ENCODE measurements at regions not wholly inside any gene's neighbourhood (a gene's known extent, or its start where the extent isn't known, plus 50 kb on each side); places are given as distances from the start of the nearest gene placed in this dataset.
A peak's percentile ranks its signal among the peaks of the same experiment; 100 is the strongest.

DNA sequence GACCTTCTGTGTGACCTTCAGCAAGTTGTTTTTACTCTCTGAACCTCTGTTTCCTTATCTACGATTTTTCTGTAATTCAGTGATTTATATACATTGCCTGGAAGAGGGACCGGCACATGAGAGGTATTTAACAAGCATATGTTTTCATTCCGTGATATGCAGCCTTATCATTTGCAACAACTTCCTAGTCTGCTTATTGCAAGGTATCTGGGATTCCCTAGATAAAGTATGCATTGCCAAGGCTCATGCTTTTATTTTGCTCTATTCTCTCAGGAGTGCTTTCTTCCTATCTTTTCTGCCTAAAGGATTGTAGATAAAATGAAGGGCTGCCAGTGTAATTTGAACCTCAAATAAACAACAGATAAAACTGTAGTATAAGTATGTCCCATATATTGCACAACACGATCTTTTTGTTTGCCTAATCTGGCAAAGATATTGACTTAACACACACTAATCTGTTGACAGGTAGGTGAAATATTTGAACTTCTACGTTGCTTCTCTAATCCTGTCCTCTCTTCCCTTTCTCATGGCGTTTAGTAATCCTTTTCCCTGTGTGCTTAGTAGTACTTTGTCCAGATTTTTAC lies 377.2 kb upstream of the TNC start (continued):
- TF ChIP-seq ZC3H11A (IDR thresholded peaks at IDR 0.05) (no peak), SMC3 (IDR thresholded peaks at IDR 0.05) (0 out of 3 replicates have a peak, but pooled peaks have one; percentile 15), POLR2AphosphoS2 (conservative IDR thresholded peaks at IDR 0.05; ENCODE audit: low read length) (no peak)

DNA sequence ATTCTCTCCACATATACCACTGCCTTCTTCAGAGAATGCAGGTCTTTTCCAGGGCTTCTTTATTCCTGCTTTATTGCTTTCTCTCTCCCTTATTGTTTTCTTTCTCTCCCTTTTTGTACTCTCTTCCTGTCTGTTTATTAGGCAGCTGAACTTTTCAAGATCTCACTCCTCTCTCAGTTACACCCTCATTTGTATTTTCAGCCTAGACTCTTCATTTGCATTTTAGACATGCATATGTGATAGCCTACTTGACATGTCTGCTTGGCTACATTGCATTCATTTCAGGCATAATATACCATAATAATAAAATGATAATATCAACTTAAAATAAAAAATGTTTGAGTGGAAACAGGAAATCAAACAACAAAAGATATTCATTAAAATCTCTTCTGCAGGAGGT lies 377.9 kb upstream of the TNC start:
- ATAC-seq = no peak
- POLR2A ChIA-PET = no interaction called here
- H3K27ac ChIP-seq = no peak overlapping the region
- CTCF ChIA-PET = no interaction called here
- peak overlapping the region; percentile 53 for H3K4me2 ChIP-seq
- H3K4me1 ChIP-seq = peaks cover 24% of the 10 kb centered on the region
- H3K4me3 ChIP-seq = no peak overlapping the region
- TF ChIP-seq RCOR1 (IDR thresholded peaks at IDR 0.05; ENCODE audit: low read depth, low read length) (no peak), EHF (CRISPR knock-in tag; IDR thresholded peaks at IDR 0.05) (no peak), HOXB5 (CRISPR knock-in tag; IDR thresholded peaks at IDR 0.05) (no peak)
- TF ChIP-seq, protein P1, sequence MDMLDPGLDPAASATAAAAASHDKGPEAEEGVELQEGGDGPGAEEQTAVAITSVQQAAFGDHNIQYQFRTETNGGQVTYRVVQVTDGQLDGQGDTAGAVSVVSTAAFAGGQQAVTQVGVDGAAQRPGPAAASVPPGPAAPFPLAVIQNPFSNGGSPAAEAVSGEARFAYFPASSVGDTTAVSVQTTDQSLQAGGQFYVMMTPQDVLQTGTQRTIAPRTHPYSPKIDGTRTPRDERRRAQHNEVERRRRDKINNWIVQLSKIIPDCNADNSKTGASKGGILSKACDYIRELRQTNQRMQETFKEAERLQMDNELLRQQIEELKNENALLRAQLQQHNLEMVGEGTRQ (IDR thresholded peaks at IDR 0.05) = no peak
- no peaks in the 10 kb centered on the region for H3K9me3 ChIP-seq
- no peak for DNase-seq (ENCODE audit: low read depth in 1 of 2, low spot score in 1 of 2)
- no peak for FAIRE-seq

DNA sequence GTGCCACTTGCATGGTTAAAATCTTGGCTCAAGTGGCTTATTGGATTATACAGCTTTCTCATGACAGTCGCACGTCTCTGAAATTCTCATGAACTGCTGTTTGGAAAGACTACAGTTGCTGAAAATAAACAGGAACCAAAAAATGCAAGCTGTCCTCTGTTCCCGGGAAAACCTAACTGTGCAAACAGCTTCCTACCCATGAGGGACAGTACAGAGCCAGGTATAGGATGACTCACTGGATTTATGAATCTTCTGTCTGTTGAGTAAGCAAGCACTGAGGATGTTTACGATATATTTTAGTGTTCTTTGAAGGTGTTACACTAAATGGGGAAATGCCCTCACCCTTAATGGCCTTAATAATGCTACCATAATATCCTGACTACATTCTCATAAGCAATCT lies 380.3 kb upstream of the TNC start:
- Histone ChIP-seq H3K27ac (no peak overlapping the region), H3K4me2 (peak overlapping the region; percentile 24; the same call in 2 of the 3 replicates), H3K4me3 (no peak overlapping the region), H3K4me1 (peaks cover 24% of the 10 kb centered on the region), H3K9me3 (no peaks in the 10 kb centered on the region)
- DNase-seq (ENCODE audit: low read depth in 1 of 2, low spot score in 1 of 2) (peak; percentile 5 to 24), ATAC-seq (peak; percentile 48 to 66; a peak in 3 of 6 replicates), FAIRE-seq (no peak)
- no peak for TF ChIP-seq FOSL2 (IDR thresholded peaks at IDR 0.05)
- 0 out of 2 replicates have a peak, but pooled peaks have one; percentile 10 for TF ChIP-seq FOSL2 (CRISPR knock-in tag; IDR thresholded peaks at IDR 0.05)
- 0 out of 2 replicates have a peak, but pooled peaks have one; percentile 27 for TF ChIP-seq JUNB (IDR thresholded peaks at IDR 0.05)
- no peak for TF ChIP-seq HOXA7 (CRISPR knock-in tag; IDR thresholded peaks at IDR 0.05)
- ChIA-PET CTCF (no interaction called here), POLR2A (no interaction called here)
- WGBS (ENCODE audit: missing lambda C conversion rate) = 32% methylated on average over 4 of the region's 4 CpGs

DNA sequence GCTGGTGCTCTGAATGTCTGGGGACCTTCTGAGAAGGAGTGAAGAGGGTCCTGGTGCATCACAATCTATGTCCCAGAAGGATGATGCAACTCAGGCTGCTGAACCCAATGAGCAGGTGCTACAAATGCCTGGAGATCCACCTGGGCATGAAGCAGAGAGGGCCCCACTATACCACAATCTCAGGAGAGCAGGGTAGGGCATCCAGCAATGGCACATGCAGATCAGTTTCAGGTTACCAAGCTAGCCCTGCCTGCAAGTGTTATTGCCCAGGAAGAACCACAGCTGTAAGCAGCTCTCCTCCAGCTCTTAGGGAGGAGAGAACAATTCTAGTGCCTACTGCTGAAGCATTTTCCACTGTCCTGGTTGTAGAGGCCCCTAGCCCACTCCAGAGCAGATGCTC lies 389.2 kb upstream of the TNC start:
- CTCF ChIA-PET = interaction anchor here (1.0 to 1.1 kb wide), 2 partner anchors 17 to 68 kb away, joined by 3 read pairs; no protein-coding TSS in a partner anchor
- ATAC-seq = no peak
- H3K4me3 ChIP-seq = no peak overlapping the region
- H3K4me2 ChIP-seq = no peak overlapping the region
- no peak for DNase-seq (ENCODE audit: low read depth in 1 of 2, low spot score in 1 of 2)
- no peaks in the 10 kb centered on the region for H3K4me1 ChIP-seq
- no peak for FAIRE-seq
- 0 out of 3 replicates have a peak, but pooled peaks cover 3% of the 10 kb centered on the region for H3K9me3 ChIP-seq
- H3K27ac ChIP-seq = no peak overlapping the region
- POLR2A ChIA-PET = no interaction called here
- TF ChIP-seq, protein P2, sequence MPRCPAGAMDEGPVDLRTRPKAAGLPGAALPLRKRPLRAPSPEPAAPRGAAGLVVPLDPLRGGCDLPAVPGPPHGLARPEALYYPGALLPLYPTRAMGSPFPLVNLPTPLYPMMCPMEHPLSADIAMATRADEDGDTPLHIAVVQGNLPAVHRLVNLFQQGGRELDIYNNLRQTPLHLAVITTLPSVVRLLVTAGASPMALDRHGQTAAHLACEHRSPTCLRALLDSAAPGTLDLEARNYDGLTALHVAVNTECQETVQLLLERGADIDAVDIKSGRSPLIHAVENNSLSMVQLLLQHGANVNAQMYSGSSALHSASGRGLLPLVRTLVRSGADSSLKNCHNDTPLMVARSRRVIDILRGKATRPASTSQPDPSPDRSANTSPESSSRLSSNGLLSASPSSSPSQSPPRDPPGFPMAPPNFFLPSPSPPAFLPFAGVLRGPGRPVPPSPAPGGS (IDR thresholded peaks at IDR 0.05) = no peak
- TF ChIP-seq EHMT2 (IDR thresholded peaks at IDR 0.05; ENCODE audit: low read depth) = no peak
- TF ChIP-seq CBX8 (IDR thresholded peaks at IDR 0.05) = no peak
- no peak for TF ChIP-seq EP300 (IDR thresholded peaks at IDR 0.05)
- no peak for TF ChIP-seq ZFP36 (IDR thresholded peaks at IDR 0.05; ENCODE audit: borderline replicate concordance, partially characterized antibody)
- no peak for TF ChIP-seq TFCP2L1 (CRISPR knock-in tag; IDR thresholded peaks at IDR 0.05)
- no peak for TF ChIP-seq HOXB5 (CRISPR knock-in tag; IDR thresholded peaks at IDR 0.05)
- TF ChIP-seq KDM1A (IDR thresholded peaks at IDR 0.05; ENCODE audit: low read depth) = no peak
- TF ChIP-seq RARB (CRISPR knock-in tag; IDR thresholded peaks at IDR 0.05) = no peak
- TF ChIP-seq, protein P3, sequence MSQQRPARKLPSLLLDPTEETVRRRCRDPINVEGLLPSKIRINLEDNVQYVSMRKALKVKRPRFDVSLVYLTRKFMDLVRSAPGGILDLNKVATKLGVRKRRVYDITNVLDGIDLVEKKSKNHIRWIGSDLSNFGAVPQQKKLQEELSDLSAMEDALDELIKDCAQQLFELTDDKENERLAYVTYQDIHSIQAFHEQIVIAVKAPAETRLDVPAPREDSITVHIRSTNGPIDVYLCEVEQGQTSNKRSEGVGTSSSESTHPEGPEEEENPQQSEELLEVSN (IDR thresholded peaks at IDR 0.05; ENCODE audit: borderline replicate concordance, low read depth) = no peak
- no peak for TF ChIP-seq PHF8 (IDR thresholded peaks at IDR 0.05; ENCODE audit: borderline replicate concordance, low read depth)
- TF ChIP-seq CEBPB (IDR thresholded peaks at IDR 0.05) = no peak
- no peak for TF ChIP-seq JUN (IDR thresholded peaks at IDR 0.05)
- no peak for TF ChIP-seq SMC3 (IDR thresholded peaks at IDR 0.05)
- no peak for TF ChIP-seq EHF (CRISPR knock-in tag; IDR thresholded peaks at IDR 0.05)
